Fibroblast of villous mesenchyme (primary cell): ENCODE measurements at regions not wholly inside any gene's neighbourhood (a gene's known extent, or its start where the extent isn't known, plus 50 kb on each side); places are given as distances from the start of the nearest gene placed in this dataset.

ENCODE experiments used
- DNase-seq: peaks from one replicate; pipeline ENCODE4 v3.0.0-alpha.2; 2010; ENCODE audit warnings: low read depth
- H3K4me3 ChIP-seq: 2 replicates; pipeline ENCODE4 v1.5.1; 2011; ENCODE audit warnings: low read depth, mild to moderate bottlenecking, low read length
- CTCF ChIP-seq: IDR thresholded peaks from 2 replicates; pipeline ENCODE4 v1.5.1; 2012; ENCODE audit warnings: low read depth, mild to moderate bottlenecking, low read length; ENCODE audit not compliant: insufficient read depth

DNA sequence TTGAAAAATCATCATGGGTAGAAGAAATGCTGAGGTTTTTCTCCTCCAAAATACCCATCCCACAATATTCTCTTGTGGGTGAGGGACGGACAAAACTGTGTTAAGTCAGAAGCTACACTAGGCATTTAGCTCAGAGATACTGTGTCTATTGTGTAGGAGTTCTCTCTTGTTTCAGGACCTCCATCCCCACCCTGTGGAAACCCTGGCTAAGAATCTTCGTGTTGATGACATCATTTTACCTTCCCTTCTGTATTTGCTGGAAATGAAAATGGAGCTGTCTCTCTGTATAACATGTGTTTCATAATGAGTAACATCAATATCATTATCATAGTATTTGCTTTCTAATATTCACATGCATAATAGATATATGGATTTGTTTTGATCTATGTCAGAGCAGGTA lies 1193.0 kb upstream of the CITED2 start:
- DNase-seq, result no peak
- no peak for TF ChIP-seq CTCF
- H3K4me3 ChIP-seq, result no peak overlapping the region

DNA sequence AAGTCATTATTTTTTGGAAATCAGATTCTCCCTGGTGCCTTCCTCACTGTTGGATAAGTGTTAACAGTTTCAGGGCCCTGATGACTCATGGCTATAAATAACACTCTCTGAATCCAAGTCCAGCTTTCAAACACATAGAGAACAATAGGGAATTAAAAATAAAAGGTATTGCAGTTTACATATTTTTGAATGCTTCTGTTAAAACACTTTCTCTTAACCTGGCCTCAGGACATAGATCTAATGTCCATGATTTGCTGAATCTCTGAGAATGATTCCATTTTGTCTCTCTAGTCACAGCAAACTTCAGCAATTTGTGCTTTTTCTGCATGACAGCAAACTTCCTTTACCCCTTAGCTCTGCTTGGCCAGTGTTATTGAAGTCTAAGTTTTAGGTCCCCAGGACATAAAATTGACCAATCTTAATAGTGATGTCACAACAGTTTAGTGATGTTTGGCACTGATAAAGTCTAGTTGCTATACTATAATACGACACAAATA lies 1192.4 kb upstream of the CITED2 start:
- H3K4me3 ChIP-seq, result no peak overlapping the region
- peak; percentile 60 for DNase-seq
- TF ChIP-seq CTCF, result no peak

DNA sequence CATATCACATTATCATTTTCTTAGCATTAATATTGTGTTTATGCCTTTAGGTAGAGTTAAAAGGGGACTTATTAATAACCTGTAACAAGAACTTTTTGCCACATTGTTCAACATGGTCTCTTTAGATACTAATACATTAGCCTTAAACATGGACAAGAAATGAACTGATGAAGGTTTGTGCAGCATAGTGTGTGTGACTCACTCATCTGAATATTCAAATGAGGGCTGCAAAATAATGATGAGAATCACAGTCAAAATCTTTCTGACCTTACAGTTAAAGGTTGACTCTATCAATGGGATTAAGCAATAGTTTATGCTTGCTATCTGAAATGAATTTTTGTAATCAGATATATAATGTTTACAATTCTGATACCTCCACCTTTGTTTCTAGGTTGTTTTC lies 1189.3 kb upstream of the CITED2 start:
- TF ChIP-seq CTCF, result no peak
- no peak overlapping the region for H3K4me3 ChIP-seq
- DNase-seq, result no peak

- TF ChIP-seq CTCF, result no peak
- no peak overlapping the region for H3K4me3 ChIP-seq
- DNase-seq, result no peak
Measured at GRCh38 chr6:140561701-140562100, 1187.3 kb upstream of the CITED2 start.

DNA sequence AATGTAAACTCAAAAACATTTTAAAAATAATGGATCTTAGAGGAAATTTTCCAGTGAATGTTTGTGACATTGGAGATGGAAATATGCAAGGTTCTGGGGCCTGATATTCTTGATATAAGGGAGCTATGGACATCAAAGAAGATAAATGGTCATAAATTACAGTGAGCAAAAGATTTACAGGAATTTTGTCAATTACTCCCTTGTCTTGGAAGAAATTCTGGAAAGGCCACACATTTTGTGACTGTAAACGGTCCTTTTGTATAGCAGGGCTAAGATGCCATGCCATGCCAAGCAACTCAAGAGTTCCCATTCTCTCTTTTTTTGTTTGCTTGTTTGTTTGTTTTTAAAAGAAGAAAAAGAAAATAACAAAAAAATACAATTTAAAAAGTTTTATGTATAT lies 1186.2 kb upstream of the CITED2 start:
- no peak for DNase-seq
- TF ChIP-seq CTCF, result no peak
- no peak overlapping the region for H3K4me3 ChIP-seq

GRCh38 chr6:140559458-140559857 lies 1185.0 kb upstream of the CITED2 start:
- TF ChIP-seq CTCF, result no peak
- no peak overlapping the region for H3K4me3 ChIP-seq
- no peak for DNase-seq

GRCh38 chr6:140554421-140554820 lies 1180.0 kb upstream of the CITED2 start:
- no peak for DNase-seq
- H3K4me3 ChIP-seq, result no peak overlapping the region
- TF ChIP-seq CTCF, result no peak
